Mucosa of descending colon (tissue), 3 donors: ENCODE measurements at regions not wholly inside any gene's neighbourhood (a gene's known extent, or its start where the extent isn't known, plus 50 kb on each side); places are given as distances from the start of the nearest gene placed in this dataset.
A peak's percentile ranks its signal among the peaks of the same experiment; 100 is the strongest.

Source experiments
- ATAC-seq: fragments of 200-7000 bp; cut with Tn5 transposase; one replicate; pipeline ENCODE4 v1.9.1; 2020; ENCODE audit warnings: mild to moderate bottlenecking, moderate library complexity
- DNase-seq, 3 donors: peaks; one replicate each; pipeline ENCODE4 v3.0.0-alpha.2; 2020
- H3K36me3 ChIP-seq: fragments of 200-600 bp; one replicate; pipeline ENCODE4 v1.8.0; 2021; ENCODE audit warnings: low read depth, mild to moderate bottlenecking
- H3K4me1 ChIP-seq: fragments of 200-600 bp; one replicate; pipeline ENCODE4 v1.8.0; 2021; ENCODE audit warnings: low read depth, mild to moderate bottlenecking
- H3K4me3 ChIP-seq: fragments of 200-600 bp; one replicate; pipeline ENCODE4 v1.8.0; 2021; ENCODE audit warnings: mild to moderate bottlenecking
- H3K9me3 ChIP-seq: fragments of 200-600 bp; one replicate; pipeline ENCODE4 v1.8.0; 2021; ENCODE audit warnings: mild to moderate bottlenecking
- CTCF ChIP-seq: fragments of 200-600 bp; IDR thresholded peaks from one replicate; pipeline ENCODE4 v1.8.0; 2022; ENCODE audit warnings: antibody characterized with exemption, mild to moderate bottlenecking
- intact Hi-C, 2 donors: fragments of 100-400 bp; cut with DNase I in 1 of 2; cut with micrococcal nuclease in 1 of 2; formaldehyde crosslinking; loops; one replicate each; pipeline versions ENCODE4 v1.11.0 to v1.11.1; 2022; cut with DNase I, micrococcal nuclease
- donor health status: DM: no; HTN: no; CAD: no; lungs with moderate emphysema.
- donor health status: DM: no; HTN: no; CAD: no.
- donor health status: DM: no; HTN: yes; CAD: no.

- DNase-seq (no peak), ATAC-seq (no peak)
- H3K36me3 ChIP-seq = no peaks in the 10 kb centered on the region
- no peak overlapping the region for H3K4me3 ChIP-seq
- no peaks in the 10 kb centered on the region for H3K4me1 ChIP-seq
- no peak for TF ChIP-seq CTCF
- intact Hi-C loops = no loop called here
- H3K9me3 ChIP-seq = no peaks in the 10 kb centered on the region
Measured at GRCh38 chr14:46499521-46499920, 152.1 kb downstream of the RPL10L start.

GRCh38 chr14:46496409-46496808 lies 155.2 kb downstream of the RPL10L start:
- no peak for TF ChIP-seq CTCF
- intact Hi-C loops = no loop called here

GRCh38 chr14:46490238-46490685 lies 161.3 kb downstream of the RPL10L start:
- H3K4me3 ChIP-seq = no peak overlapping the region
- H3K4me1 ChIP-seq = no peaks in the 10 kb centered on the region
- TF ChIP-seq CTCF = no peak
- H3K36me3 ChIP-seq = no peaks in the 10 kb centered on the region
- DNase-seq (peak in 1 of 3 donors; percentile 29), ATAC-seq (peak; percentile 84)
- intact Hi-C loops = no loop called here
- H3K9me3 ChIP-seq = no peaks in the 10 kb centered on the region

More at GRCh38 chr14:46496409-46496808, 155.2 kb downstream of the RPL10L start:
- H3K36me3 ChIP-seq = no peaks in the 10 kb centered on the region
- DNase-seq (no peak), ATAC-seq (no peak)
- no peaks in the 10 kb centered on the region for H3K4me1 ChIP-seq
- no peak overlapping the region for H3K4me3 ChIP-seq
- H3K9me3 ChIP-seq = no peaks in the 10 kb centered on the region

- Histone ChIP-seq H3K4me1 (no peaks in the 10 kb centered on the region), H3K9me3 (no peaks in the 10 kb centered on the region), H3K36me3 (no peaks in the 10 kb centered on the region), H3K4me3 (no peak overlapping the region)
- TF ChIP-seq CTCF = no peak
- intact Hi-C loops = no loop called here
- no peak for ATAC-seq
- no peak for DNase-seq
Measured at GRCh38 chr14:46488374-46488773, 163.2 kb downstream of the RPL10L start.

GRCh38 chr14:46487582-46488350 lies 163.8 kb downstream of the RPL10L start:
- H3K9me3 ChIP-seq = no peaks in the 10 kb centered on the region
- H3K4me1 ChIP-seq = no peaks in the 10 kb centered on the region
- TF ChIP-seq CTCF = no peak
- intact Hi-C loops = no loop called here
- DNase-seq = no peak
- no peaks in the 10 kb centered on the region for H3K36me3 ChIP-seq
- no peak for ATAC-seq
- H3K4me3 ChIP-seq = no peak overlapping the region
